Tibial nerve (tissue), 4 donors: ENCODE measurements at regions not wholly inside any gene's neighbourhood (a gene's known extent, or its start where the extent isn't known, plus 50 kb on each side); places are given as distances from the start of the nearest gene placed in this dataset.

Experiments used
- DNase-seq, 2 donors: peaks; one replicate each; pipeline ENCODE4 v3.0.0-alpha.2; 2019; ENCODE audit warnings: low spot score in 2 of 2
- H3K27ac ChIP-seq, 4 donors: fragments of 200-600 bp; sonication (generic) in 3 of 4; one replicate each; pipeline ENCODE4 v1.5.1; 2017 to 2019; ENCODE audit warnings: mild to moderate bottlenecking in 1 of 4
- H3K27me3 ChIP-seq, 2 donors: fragments of 200-600 bp; sonication (generic) in 1 of 2; one replicate each; pipeline versions ENCODE4 v1.5.1 to v1.6.0; 2017 to 2019
- H3K36me3 ChIP-seq, 3 donors: fragments of 200-600 bp; sonication (generic); one replicate each; pipeline ENCODE4 v1.5.1; 2018 to 2019
- H3K4me1 ChIP-seq, 4 donors: fragments of 200-600 bp; sonication (generic) in 3 of 4; one replicate each; pipeline ENCODE4 v1.5.1; 2017 to 2019
- H3K4me3 ChIP-seq, 4 donors: fragments of 200-600 bp; sonication (generic) in 3 of 4; one replicate each; pipeline ENCODE4 v1.5.1; 2017 to 2019; ENCODE audit warnings: mild to moderate bottlenecking in 1 of 4, moderate library complexity in 1 of 4
- H3K9me3 ChIP-seq, 4 donors: fragments of 200-600 bp; sonication (generic) in 3 of 4; one replicate each; pipeline ENCODE4 v1.5.1; 2017 to 2019
- EP300 ChIP-seq, 2 donors: sonication (generic); formaldehyde crosslinking; IDR thresholded peaks; one replicate each; pipeline ENCODE4 v1.6.1; 2017; ENCODE audit warnings: antibody characterized with exemption in 2 of 2, mild to moderate bottlenecking in 1 of 2
- POLR2A ChIP-seq, 2 donors: fragments of 450-650 bp; IDR thresholded peaks; one replicate each; pipeline ENCODE4 v1.6.1; 2017; ENCODE audit warnings: antibody characterized with exemption in 2 of 2, mild to moderate bottlenecking in 2 of 2, moderate library complexity in 2 of 2
- WGBS, 2 donors: methylation state at CpG; one replicate each; pipeline ENCODE4 v1.1.5; 2018; 5-methylcytosine and 5-hydroxymethylcytosine counted together
- TF ChIP-seq, protein P1 (sequence below), 5 experiments: fragments of 200-600 bp in 3 of 5; fragments of 450-650 bp in 2 of 5; sonication (generic) in 3 of 5; IDR thresholded peaks; one replicate each; pipeline ENCODE4 v1.5.1; 2016 to 2019; ENCODE audit warnings: antibody characterized with exemption in 5 of 5, mild to moderate bottlenecking in 3 of 5, moderate library complexity in 2 of 5

DNA sequence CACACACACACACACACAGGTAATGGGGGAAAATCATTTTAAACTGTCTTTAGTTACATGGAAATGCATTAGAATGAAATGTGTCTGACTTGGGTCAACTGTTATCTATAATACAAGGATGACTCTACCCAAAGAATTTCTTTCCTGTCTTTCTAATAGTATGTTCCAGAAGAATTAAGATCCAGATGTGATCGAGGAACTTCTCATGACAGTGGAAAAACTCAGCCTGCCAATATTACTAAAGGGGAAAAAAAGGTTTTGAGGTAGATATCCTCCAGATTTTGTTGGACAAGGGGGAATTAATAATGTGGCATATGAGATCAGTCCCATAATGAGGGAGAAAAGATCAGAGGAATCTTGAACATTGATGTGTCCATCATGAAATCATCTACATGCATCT is 190.6 kb upstream of the MAP3K1 start:
- Histone ChIP-seq H3K4me3 (no peak overlapping the region), H3K36me3 (no peaks in the 10 kb centered on the region), H3K27me3 (no peaks in the 10 kb centered on the region), H3K4me1 (no peaks in the 10 kb centered on the region), H3K9me3 (peaks cover 0 to 20% (median 0%) of the 10 kb centered on the region in 4 donors), H3K27ac (no peak overlapping the region)
- TF ChIP-seq EP300 (IDR thresholded peaks at IDR 0.05) (no peak), POLR2A (IDR thresholded peaks at IDR 0.05) (no peak)
- TF ChIP-seq, protein P1, sequence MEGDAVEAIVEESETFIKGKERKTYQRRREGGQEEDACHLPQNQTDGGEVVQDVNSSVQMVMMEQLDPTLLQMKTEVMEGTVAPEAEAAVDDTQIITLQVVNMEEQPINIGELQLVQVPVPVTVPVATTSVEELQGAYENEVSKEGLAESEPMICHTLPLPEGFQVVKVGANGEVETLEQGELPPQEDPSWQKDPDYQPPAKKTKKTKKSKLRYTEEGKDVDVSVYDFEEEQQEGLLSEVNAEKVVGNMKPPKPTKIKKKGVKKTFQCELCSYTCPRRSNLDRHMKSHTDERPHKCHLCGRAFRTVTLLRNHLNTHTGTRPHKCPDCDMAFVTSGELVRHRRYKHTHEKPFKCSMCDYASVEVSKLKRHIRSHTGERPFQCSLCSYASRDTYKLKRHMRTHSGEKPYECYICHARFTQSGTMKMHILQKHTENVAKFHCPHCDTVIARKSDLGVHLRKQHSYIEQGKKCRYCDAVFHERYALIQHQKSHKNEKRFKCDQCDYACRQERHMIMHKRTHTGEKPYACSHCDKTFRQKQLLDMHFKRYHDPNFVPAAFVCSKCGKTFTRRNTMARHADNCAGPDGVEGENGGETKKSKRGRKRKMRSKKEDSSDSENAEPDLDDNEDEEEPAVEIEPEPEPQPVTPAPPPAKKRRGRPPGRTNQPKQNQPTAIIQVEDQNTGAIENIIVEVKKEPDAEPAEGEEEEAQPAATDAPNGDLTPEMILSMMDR (IDR thresholded peaks at IDR 0.05) = no peak
- 86 to 100% methylated on average over 1 of the region's 1 CpG for WGBS, 2 donors
- no peak for DNase-seq

DNA sequence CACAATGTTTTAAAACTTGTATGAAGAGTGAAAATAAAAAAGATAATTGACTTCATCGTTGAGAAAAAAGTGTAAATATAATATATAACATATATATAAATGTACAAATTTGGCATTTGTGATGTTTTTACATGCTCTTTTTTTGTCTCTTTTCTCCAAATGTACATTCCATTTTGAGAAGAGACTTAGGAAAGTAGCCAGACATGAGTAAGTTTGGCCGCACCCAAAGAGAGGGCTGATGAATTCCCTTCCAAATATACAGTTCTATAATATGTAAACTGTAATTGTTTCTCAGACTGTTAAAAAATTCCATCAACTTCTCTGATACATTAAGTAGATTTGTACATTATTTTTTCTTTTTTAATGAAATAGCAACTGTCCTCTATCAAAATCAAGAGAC is 193.2 kb upstream of the MAP3K1 start:
- H3K36me3 ChIP-seq = no peaks in the 10 kb centered on the region
- TF ChIP-seq POLR2A (IDR thresholded peaks at IDR 0.05) (no peak), EP300 (IDR thresholded peaks at IDR 0.05) (no peak)
- TF ChIP-seq, protein P1 (IDR thresholded peaks at IDR 0.05) = no peak
- H3K4me3 ChIP-seq = no peak overlapping the region
- 82 to 84% methylated on average over 2 of the region's 2 CpGs for WGBS, 2 donors
- DNase-seq = no peak
- H3K9me3 ChIP-seq = peaks cover 0 to 21% (median 0%) of the 10 kb centered on the region in 4 donors
- H3K27me3 ChIP-seq = no peaks in the 10 kb centered on the region
- no peak overlapping the region for H3K27ac ChIP-seq
- peaks cover 0 to 3% (median 0%) of the 10 kb centered on the region in 4 donors for H3K4me1 ChIP-seq

DNA sequence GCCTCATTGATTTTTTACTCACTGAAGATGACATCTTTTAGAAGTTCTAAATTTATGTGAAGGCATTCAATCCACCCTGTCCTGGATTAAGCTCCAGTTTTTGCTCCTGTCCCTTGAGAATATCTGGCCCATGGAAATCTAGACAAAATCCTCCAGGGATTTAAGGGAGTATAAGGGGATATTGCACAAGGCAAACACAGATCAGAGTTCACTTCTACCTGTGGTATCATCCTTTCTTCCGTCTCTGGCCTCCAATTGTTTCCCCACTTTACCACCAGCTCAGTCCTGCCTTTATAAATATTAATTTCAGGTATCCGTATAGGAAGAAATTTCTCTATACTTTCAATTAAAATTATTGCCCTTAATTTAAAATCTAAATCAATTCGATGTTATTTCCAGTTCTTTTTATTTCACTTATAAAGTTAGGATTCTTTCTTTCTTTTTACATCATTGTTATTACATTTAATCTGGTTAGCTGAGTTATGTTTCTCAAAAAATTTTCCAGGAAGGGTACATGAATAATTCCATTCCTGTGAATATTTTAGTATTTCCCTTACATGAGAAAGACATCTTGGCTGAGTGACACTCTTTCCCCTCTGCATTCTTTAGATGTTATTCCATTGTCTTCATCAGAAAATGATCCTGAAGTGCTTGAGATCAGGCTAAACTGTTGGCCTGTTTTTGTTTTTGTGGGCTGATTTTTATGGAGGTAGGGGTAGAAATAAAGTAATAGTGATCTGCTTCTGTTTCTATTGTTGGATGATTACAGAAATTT is 194.3 kb upstream of the MAP3K1 start:
- peaks cover 0 to 21% (median 0%) of the 10 kb centered on the region in 4 donors for H3K9me3 ChIP-seq
- no peaks in the 10 kb centered on the region for H3K36me3 ChIP-seq
- 95 to 99% methylated on average over 3 of the region's 3 CpGs for WGBS, 2 donors
- TF ChIP-seq EP300 (IDR thresholded peaks at IDR 0.05) = no peak
- TF ChIP-seq, protein P1 (IDR thresholded peaks at IDR 0.05) = no peak
- no peak for TF ChIP-seq POLR2A (IDR thresholded peaks at IDR 0.05)
- H3K4me1 ChIP-seq = peaks cover 0 to 12% (median 0%) of the 10 kb centered on the region in 4 donors
- DNase-seq = no peak
- no peaks in the 10 kb centered on the region for H3K27me3 ChIP-seq
- H3K27ac ChIP-seq = no peak overlapping the region
- no peak overlapping the region for H3K4me3 ChIP-seq

DNA sequence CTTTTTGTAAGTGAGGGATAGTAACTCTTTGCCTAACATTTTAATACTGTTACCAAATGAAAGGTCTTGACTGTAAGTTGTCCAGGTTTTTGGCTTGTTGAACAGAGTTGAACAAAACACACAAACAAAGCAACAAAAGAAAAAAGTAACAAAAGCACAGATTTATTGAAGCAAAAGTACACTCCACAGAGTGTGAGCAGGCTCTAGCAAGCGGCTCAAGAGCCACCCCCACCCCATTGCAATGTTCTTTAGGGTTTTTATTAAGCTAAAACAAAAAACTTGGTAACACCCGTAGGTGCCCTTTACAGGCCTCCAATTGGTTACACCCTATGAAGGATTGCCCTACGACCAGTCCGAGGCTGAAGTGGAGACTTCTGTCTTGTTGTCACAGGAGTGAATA is 197.4 kb upstream of the MAP3K1 start:
- 76 to 95% methylated on average over 4 of the region's 4 CpGs for WGBS, 2 donors
- no peak for DNase-seq
- H3K9me3 ChIP-seq = peaks cover 0 to 21% (median 0%) of the 10 kb centered on the region in 4 donors
- no peak overlapping the region for H3K4me3 ChIP-seq
- TF ChIP-seq EP300 (IDR thresholded peaks at IDR 0.05) (no peak), POLR2A (IDR thresholded peaks at IDR 0.05) (no peak)
- TF ChIP-seq, protein P1 (IDR thresholded peaks at IDR 0.05) = no peak
- H3K4me1 ChIP-seq = peaks cover 0 to 27% (median 0%) of the 10 kb centered on the region in 4 donors
- H3K27me3 ChIP-seq = no peaks in the 10 kb centered on the region
- H3K27ac ChIP-seq = no peak overlapping the region
- H3K36me3 ChIP-seq = no peaks in the 10 kb centered on the region

DNA sequence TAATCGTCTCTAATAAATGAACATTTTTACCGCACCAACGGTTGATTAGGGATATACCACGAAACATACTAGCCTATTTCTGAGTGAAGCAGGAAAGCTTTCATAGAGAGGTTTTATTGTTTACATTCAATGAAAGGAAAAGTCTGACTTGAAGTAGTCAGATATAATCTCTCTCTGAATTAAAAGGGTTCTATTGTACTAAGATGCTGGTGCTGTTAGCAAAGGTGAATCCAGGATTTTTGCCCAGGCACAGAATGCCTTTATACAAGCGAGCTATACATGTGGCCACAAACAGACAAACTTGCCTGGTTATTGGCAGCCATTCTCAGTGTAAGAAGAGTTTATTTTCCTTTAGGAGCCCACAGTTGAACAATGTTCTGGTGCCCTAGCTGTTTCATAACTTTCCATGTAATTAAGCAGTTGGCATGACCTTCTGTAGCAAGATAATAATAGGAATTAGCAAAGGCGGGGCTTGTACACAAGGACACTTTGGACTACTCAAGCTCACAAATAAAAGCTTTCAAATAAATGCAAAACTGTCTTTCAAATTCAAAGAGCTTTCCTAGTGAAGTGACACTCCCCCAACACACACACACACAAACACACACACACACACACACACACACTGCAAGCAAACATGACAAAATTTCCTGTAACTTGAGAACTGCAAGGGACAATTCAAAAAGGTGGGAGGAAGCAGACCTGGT is 198.7 kb upstream of the MAP3K1 start:
- H3K4me3 ChIP-seq = no peak overlapping the region
- no peaks in the 10 kb centered on the region for H3K27me3 ChIP-seq
- H3K36me3 ChIP-seq = no peaks in the 10 kb centered on the region
- peaks cover 0 to 27% (median 0%) of the 10 kb centered on the region in 4 donors for H3K4me1 ChIP-seq
- TF ChIP-seq POLR2A (IDR thresholded peaks at IDR 0.05) (no peak), EP300 (IDR thresholded peaks at IDR 0.05) (no peak)
- TF ChIP-seq, protein P1 (IDR thresholded peaks at IDR 0.05) = no peak
- 45 to 50% methylated on average over 6 of the region's 6 CpGs for WGBS, 2 donors
- DNase-seq = no peak
- H3K27ac ChIP-seq = peak overlapping the region in 2 of 4 donors; percentile 46 to 52
- peaks cover 0 to 24% (median under 1%) of the 10 kb centered on the region in 4 donors for H3K9me3 ChIP-seq
